SK-N-SH (cell line): ENCODE measurements at regions not wholly inside any gene's neighbourhood (a gene's known extent, or its start where the extent isn't known, plus 50 kb on each side); places are given as distances from the start of the nearest gene placed in this dataset.

Experiments
- CTCF ChIA-PET: fragments of 300-600, 350-600 bp; formaldehyde crosslinking; extraction: SDS; loops from one replicate; lab custom pipeline; 2021; lab: Yijun Ruan, JAX
- POLR2A ChIA-PET: fragments of 350-600 bp; sonication (Branson Sonifier 250); formaldehyde crosslinking; extraction: SDS; loops from one replicate; lab custom pipeline; 2020; ENCODE audit warnings: antibody characterized with exemption, inconsistent platforms; lab: Yijun Ruan, JAX
- DNase-seq: peaks from one replicate; pipeline ENCODE4 v3.0.0; 2012
- H2AFZ ChIP-seq: fragments of 200-600 bp; sonication (generic); 2 replicates; pipeline ENCODE4 v1.8.1; 2016; ENCODE audit warnings: antibody characterized with exemption, mild to moderate bottlenecking, low read depth
- H3F3A ChIP-seq: fragments of 200-600 bp; sonication (generic); replicated peaks from 2 replicates; pipeline ENCODE3; 2016; ENCODE audit warnings: antibody characterized with exemption, mild to moderate bottlenecking; ENCODE audit not compliant: insufficient read depth
- H3K27ac ChIP-seq, 2 experiments: fragments of 200-500 bp in 1 of 2; fragments of 200-600 bp in 1 of 2; sonication (Bioruptor generic) in 1 of 2; sonication (generic), shearing (Covaris generic) in 1 of 2; 2 replicates each; pipeline versions ENCODE4 v1.5.1 to v1.6.1; 2014 to 2016; ENCODE audit warnings: low read depth in 2 of 2, inconsistent platforms in 1 of 2, low read length in 1 of 2, mild to moderate bottlenecking in 1 of 2, mixed read lengths in 1 of 2
- H3K27me3 ChIP-seq: fragments of 200-600 bp; sonication (generic), shearing (Covaris generic); 2 replicates; pipeline ENCODE4 v1.6.1; 2016; ENCODE audit warnings: mixed run types; ENCODE audit not compliant: insufficient read depth
- H3K36me3 ChIP-seq, 2 experiments: fragments of 200-500 bp in 1 of 2; fragments of 200-600 bp in 1 of 2; sonication (Bioruptor generic) in 1 of 2; sonication (generic) in 1 of 2; replicated peaks in 1 of 2; 2 replicates each; pipeline versions ENCODE3 to v1.5.1; 2014 to 2016; ENCODE audit warnings: low read length in 1 of 2, mild to moderate bottlenecking in 1 of 2; ENCODE audit not compliant: insufficient read depth in 2 of 2, control insufficient read depth in 1 of 2
- H3K4me1 ChIP-seq, 2 experiments: fragments of 200-500 bp in 1 of 2; fragments of 200-600 bp in 1 of 2; sonication (Bioruptor generic) in 1 of 2; sonication (generic), shearing (Covaris generic) in 1 of 2; 2 replicates each; pipeline versions ENCODE4 v1.5.1 to v1.6.1; 2014 to 2016; ENCODE audit warnings: low read depth in 1 of 2, low read length in 1 of 2, mixed run types in 1 of 2; ENCODE audit not compliant: insufficient read depth in 2 of 2, control insufficient read depth in 1 of 2
- H3K4me2 ChIP-seq: fragments of 200-600 bp; sonication (generic), shearing (Covaris generic); 2 replicates; pipeline ENCODE4 v1.6.1; 2017; ENCODE audit warnings: mixed run types
- H3K4me3 ChIP-seq, 2 experiments: fragments of 200-500 bp in 1 of 2; fragments of 200-600 bp in 1 of 2; sonication (Bioruptor generic) in 1 of 2; sonication (generic), shearing (Covaris generic) in 1 of 2; 2 replicates each; pipeline versions ENCODE4 v1.5.1 to v1.8.1; 2014 to 2016; ENCODE audit warnings: low read depth in 2 of 2, inconsistent platforms in 1 of 2, low read length in 1 of 2, mild to moderate bottlenecking in 1 of 2, mixed read lengths in 1 of 2, moderate library complexity in 1 of 2
- H3K79me2 ChIP-seq: fragments of 200-600 bp; sonication (generic); 2 replicates; pipeline ENCODE4 v1.8.1; 2017; ENCODE audit warnings: mild to moderate bottlenecking; ENCODE audit not compliant: insufficient read depth
- H3K9ac ChIP-seq: fragments of 200-600 bp; sonication (generic); 2 replicates; pipeline ENCODE4 v1.6.1; 2017; ENCODE audit warnings: mixed run types
- H3K9me2 ChIP-seq: fragments of 200-600 bp; sonication (generic); 2 replicates; pipeline ENCODE4 v1.6.1; 2017; ENCODE audit warnings: mixed run types
- H3K9me3 ChIP-seq: fragments of 200-600 bp; sonication (generic); 2 replicates; pipeline ENCODE4 v1.6.1; 2017; ENCODE audit warnings: mixed run types, mild to moderate bottlenecking, moderate library complexity
- H4K20me1 ChIP-seq: fragments of 200-600 bp; sonication (generic); 2 replicates; pipeline ENCODE4 v1.6.1; 2017; ENCODE audit warnings: mild to moderate bottlenecking, mixed run types; ENCODE audit not compliant: insufficient read depth
- ELF1 ChIP-seq: IDR thresholded peaks from 2 replicates; pipeline ENCODE4 v1.4.0; 2012
- EZH2phosphoT487 ChIP-seq: fragments of 200-600 bp; sonication (generic); IDR thresholded peaks from 2 replicates; pipeline ENCODE4 v1.6.1; 2017; ENCODE audit warnings: low read depth, mixed run types, mild to moderate bottlenecking, antibody characterized with exemption, moderate library complexity, borderline replicate concordance
- FOSL2 ChIP-seq: IDR thresholded peaks from 2 replicates; pipeline ENCODE4 v1.4.0; 2012; ENCODE audit warnings: low read depth, mild to moderate bottlenecking, moderate library complexity, borderline replicate concordance
- FOXJ3 ChIP-seq: sonication (generic); formaldehyde crosslinking; IDR thresholded peaks from 2 replicates; pipeline ENCODE4 v1.5.1; 2020; ENCODE audit warnings: mild to moderate bottlenecking, missing genetic modification reagents
- FOXM1 ChIP-seq: IDR thresholded peaks from 2 replicates; pipeline ENCODE4 v1.4.0; 2012; ENCODE audit warnings: low read depth, mild to moderate bottlenecking
- GABPA ChIP-seq: IDR thresholded peaks from 2 replicates; pipeline ENCODE4 v1.4.0; 2012; ENCODE audit warnings: low read depth, mild to moderate bottlenecking
- JUND ChIP-seq: IDR thresholded peaks from 2 replicates; pipeline ENCODE4 v1.4.0; 2012
- MEF2A ChIP-seq: IDR thresholded peaks from 2 replicates; pipeline ENCODE4 v1.4.0; 2012; ENCODE audit warnings: low read depth, borderline replicate concordance
- NFIC ChIP-seq: IDR thresholded peaks from 2 replicates; pipeline ENCODE4 v1.4.0; 2012; ENCODE audit warnings: borderline replicate concordance
- POLR2AphosphoS5 ChIP-seq: IDR thresholded peaks from 2 replicates; pipeline ENCODE4 v1.6.1; 2012; ENCODE audit warnings: low read depth, low read length
- RCOR1 ChIP-seq: fragments of 150-350 bp; IDR thresholded peaks from 2 replicates; pipeline ENCODE4 v1.6.1; 2017; ENCODE audit warnings: antibody characterized with exemption, low read length
- RFX5 ChIP-seq: IDR thresholded peaks from 2 replicates; pipeline ENCODE4 v1.6.1; 2012; ENCODE audit warnings: mild to moderate bottlenecking, improper control_type of control experiment, low read length
- SIN3A ChIP-seq: IDR thresholded peaks from 2 replicates; pipeline ENCODE4 v1.6.1; 2012; ENCODE audit warnings: low read depth, mild to moderate bottlenecking, low read length, moderate library complexity, borderline replicate concordance
- SMC3 ChIP-seq: IDR thresholded peaks from 2 replicates; pipeline ENCODE4 v1.6.1; 2012; ENCODE audit warnings: low read depth, low read length, improper control_type of control experiment
- TAF1 ChIP-seq: IDR thresholded peaks from 2 replicates; pipeline ENCODE4 v1.6.1; 2012; ENCODE audit warnings: low read depth, mild to moderate bottlenecking, low read length, moderate library complexity, borderline replicate concordance
- TCF12 ChIP-seq: IDR thresholded peaks from 2 replicates; pipeline ENCODE4 v1.4.0; 2012
- TEAD4 ChIP-seq: IDR thresholded peaks from 2 replicates; pipeline ENCODE4 v1.4.0; 2012; ENCODE audit warnings: mild to moderate bottlenecking, borderline replicate concordance; ENCODE audit not compliant: insufficient read depth
- WGBS: methylation state at CpG from one replicate; pipeline ENCODE4 v1.1.6; 2017; ENCODE audit warnings: low lambda C conversion rate; 5-methylcytosine and 5-hydroxymethylcytosine counted together
- TF ChIP-seq, protein P1 (sequence below): IDR thresholded peaks from 2 replicates; pipeline ENCODE4 v1.4.0; 2012; ENCODE audit warnings: low read depth, borderline replicate concordance
- TF ChIP-seq, protein P2 (sequence below): IDR thresholded peaks from 2 replicates; pipeline ENCODE4 v1.4.0; 2012; ENCODE audit warnings: low read depth
- TF ChIP-seq, protein P3 (sequence below): IDR thresholded peaks from 2 replicates; pipeline ENCODE4 v1.4.0; 2012; ENCODE audit warnings: low read depth, borderline replicate concordance
- TF ChIP-seq, protein P4 (sequence below): IDR thresholded peaks from 2 replicates; pipeline ENCODE4; 2012

DNA sequence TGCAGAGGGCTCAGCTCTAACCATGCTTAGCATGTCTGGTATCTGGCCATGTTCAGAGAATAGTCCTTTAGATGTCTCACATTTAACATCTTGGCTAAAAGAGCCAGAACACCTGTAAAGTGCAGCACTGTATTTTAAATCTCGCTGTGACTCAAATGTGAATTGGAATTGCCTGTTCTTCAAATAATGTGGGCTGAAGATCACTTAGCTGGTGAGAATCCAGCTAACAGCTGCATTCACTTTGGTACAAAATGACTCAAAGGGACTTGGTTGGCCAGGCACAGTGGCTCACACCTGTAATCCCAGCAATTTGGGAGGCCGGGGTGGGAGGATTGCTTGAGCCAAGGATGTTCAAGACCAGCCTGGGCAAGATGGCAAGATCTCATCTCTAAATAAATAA is 63.5 kb upstream of the PLAC8 start:
- Histone ChIP-seq H3K9me2 (no peaks in the 10 kb centered on the region), H3K4me2 (no peak overlapping the region), H3K4me3 (no peak overlapping the region), H3K9ac (no peak overlapping the region), H3K79me2 (no peaks in the 10 kb centered on the region), H2AFZ (no peak overlapping the region), H3K9me3 (no peaks in the 10 kb centered on the region), H3K27ac (no peak overlapping the region), H3F3A (no peaks in the 10 kb centered on the region), H3K27me3 (no peaks in the 10 kb centered on the region), H3K36me3 (no peaks in the 10 kb centered on the region), H4K20me1 (no peaks in the 10 kb centered on the region), H3K4me1 (no peaks in the 10 kb centered on the region)
- no peak for TF ChIP-seq ELF1
- TF ChIP-seq RCOR1, result no peak
- no peak for TF ChIP-seq TEAD4
- no peak for TF ChIP-seq FOXJ3
- TF ChIP-seq, protein P1, sequence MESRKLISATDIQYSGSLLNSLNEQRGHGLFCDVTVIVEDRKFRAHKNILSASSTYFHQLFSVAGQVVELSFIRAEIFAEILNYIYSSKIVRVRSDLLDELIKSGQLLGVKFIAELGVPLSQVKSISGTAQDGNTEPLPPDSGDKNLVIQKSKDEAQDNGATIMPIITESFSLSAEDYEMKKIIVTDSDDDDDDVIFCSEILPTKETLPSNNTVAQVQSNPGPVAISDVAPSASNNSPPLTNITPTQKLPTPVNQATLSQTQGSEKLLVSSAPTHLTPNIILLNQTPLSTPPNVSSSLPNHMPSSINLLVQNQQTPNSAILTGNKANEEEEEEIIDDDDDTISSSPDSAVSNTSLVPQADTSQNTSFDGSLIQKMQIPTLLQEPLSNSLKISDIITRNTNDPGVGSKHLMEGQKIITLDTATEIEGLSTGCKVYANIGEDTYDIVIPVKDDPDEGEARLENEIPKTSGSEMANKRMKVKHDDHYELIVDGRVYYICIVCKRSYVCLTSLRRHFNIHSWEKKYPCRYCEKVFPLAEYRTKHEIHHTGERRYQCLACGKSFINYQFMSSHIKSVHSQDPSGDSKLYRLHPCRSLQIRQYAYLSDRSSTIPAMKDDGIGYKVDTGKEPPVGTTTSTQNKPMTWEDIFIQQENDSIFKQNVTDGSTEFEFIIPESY, result no peak
- no peak for TF ChIP-seq TCF12
- TF ChIP-seq FOXM1, result no peak
- TF ChIP-seq RFX5, result no peak
- no peak for TF ChIP-seq POLR2AphosphoS5
- no peak for TF ChIP-seq FOSL2
- no peak for TF ChIP-seq NFIC
- CTCF ChIA-PET, result no interaction called here
- POLR2A ChIA-PET, result interaction anchor here (0.7 kb wide), 1 partner anchor 388 kb away, joined by 3 read pairs; no protein-coding TSS in a partner anchor
- no peak for DNase-seq
- WGBS, result 17% methylated on average over 2 of the region's 2 CpGs

DNA sequence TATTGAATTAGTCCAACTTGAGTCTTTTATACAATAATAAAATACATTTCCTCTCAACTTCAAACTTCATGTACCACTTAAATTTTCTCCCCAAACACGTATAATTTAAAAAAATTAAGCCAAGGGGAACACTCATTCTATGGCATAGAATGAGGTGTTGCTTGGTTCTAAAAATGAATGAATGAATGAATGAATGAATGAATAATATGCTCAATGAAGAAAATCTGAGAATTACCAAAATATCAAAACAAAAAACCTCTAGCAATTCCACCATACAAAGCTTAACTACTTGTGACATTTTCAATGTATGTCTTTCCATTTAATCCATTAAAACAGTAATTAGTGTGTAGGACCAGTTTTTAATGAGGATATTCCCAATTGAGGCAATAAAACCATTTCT is 62.7 kb upstream of the PLAC8 start:
- TF ChIP-seq SIN3A (no peak), POLR2AphosphoS5 (no peak), TAF1 (no peak), GABPA (no peak), NFIC (no peak), JUND (no peak), MEF2A (no peak), SMC3 (no peak), RCOR1 (no peak), EZH2phosphoT487 (no peak)
- TF ChIP-seq, protein P2, sequence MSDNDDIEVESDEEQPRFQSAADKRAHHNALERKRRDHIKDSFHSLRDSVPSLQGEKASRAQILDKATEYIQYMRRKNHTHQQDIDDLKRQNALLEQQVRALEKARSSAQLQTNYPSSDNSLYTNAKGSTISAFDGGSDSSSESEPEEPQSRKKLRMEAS, result no peak
- TF ChIP-seq, protein P3, sequence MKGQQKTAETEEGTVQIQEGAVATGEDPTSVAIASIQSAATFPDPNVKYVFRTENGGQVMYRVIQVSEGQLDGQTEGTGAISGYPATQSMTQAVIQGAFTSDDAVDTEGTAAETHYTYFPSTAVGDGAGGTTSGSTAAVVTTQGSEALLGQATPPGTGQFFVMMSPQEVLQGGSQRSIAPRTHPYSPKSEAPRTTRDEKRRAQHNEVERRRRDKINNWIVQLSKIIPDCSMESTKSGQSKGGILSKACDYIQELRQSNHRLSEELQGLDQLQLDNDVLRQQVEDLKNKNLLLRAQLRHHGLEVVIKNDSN, result no peak
- TF ChIP-seq, protein P4, sequence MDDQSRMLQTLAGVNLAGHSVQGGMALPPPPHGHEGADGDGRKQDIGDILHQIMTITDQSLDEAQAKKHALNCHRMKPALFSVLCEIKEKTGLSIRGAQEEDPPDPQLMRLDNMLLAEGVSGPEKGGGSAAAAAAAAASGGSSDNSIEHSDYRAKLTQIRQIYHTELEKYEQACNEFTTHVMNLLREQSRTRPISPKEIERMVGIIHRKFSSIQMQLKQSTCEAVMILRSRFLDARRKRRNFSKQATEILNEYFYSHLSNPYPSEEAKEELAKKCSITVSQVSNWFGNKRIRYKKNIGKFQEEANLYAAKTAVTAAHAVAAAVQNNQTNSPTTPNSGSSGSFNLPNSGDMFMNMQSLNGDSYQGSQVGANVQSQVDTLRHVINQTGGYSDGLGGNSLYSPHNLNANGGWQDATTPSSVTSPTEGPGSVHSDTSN, result no peak
- TF ChIP-seq, all 33 proteins: peak for 0
- H3F3A ChIP-seq, result no peaks in the 10 kb centered on the region
- H3K9me2 ChIP-seq, result no peaks in the 10 kb centered on the region
- H4K20me1 ChIP-seq, result no peaks in the 10 kb centered on the region
- H3K36me3 ChIP-seq, result no peaks in the 10 kb centered on the region
- POLR2A ChIA-PET, result no interaction called here
- H3K27ac ChIP-seq, result no peak overlapping the region
- H3K4me3 ChIP-seq, result no peak overlapping the region
- no peak for DNase-seq
- 0% methylated on average over 1 of the region's 1 CpG for WGBS
- H3K9me3 ChIP-seq, result no peaks in the 10 kb centered on the region
- H2AFZ ChIP-seq, result no peak overlapping the region
- H3K4me2 ChIP-seq, result no peak overlapping the region
- no peaks in the 10 kb centered on the region for H3K27me3 ChIP-seq
- no peak overlapping the region for H3K9ac ChIP-seq
- CTCF ChIA-PET, result no interaction called here
- no peaks in the 10 kb centered on the region for H3K4me1 ChIP-seq
- H3K79me2 ChIP-seq, result no peaks in the 10 kb centered on the region
